ENCODE measurements at regions not wholly inside any gene's neighbourhood (a gene's known extent, or its start where the extent isn't known, plus 50 kb on each side); places are given as distances from the start of the nearest gene placed in this dataset.
"Not testable (repeated sequence)": the region's sequence is repeated elsewhere in the genome, so short reads cannot be mapped to it uniquely, and the experiment has no call there.

DNA sequence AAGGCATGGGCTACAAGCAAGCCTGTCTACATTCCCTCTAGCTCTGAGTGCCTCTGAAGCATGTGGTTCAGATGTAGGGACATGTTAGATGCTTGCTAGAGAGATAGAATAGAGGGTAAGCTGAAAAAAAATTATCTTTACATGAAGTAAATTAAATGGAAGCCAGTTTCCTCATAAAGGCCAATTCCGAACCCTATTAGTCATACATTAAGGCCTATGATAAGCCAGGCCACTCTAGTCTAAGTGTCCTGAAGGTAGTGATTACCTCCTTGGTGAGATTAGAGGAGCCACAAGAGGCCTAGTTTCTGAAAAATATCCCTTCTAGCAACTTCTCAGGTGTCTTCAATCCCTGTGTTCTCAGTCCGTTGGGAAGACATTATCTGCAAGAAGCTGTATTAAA, 72.4 kb upstream of the NPAS2 start:
- TF ChIP-seq SUZ12 (IDR thresholded peaks at IDR 0.05; ENCODE audit: extremely low read depth, insufficient read depth, insufficient read length) (no peak), YY1 (IDR thresholded peaks at IDR 0.05; ENCODE audit: insufficient read depth, insufficient read length) (no peak), ZNF274 (IDR thresholded peaks at IDR 0.05; ENCODE audit: low read depth, low read length) (no peak)
- H3K9ac ChIP-seq (ENCODE audit: insufficient read length, low read depth), result no peak overlapping the region
- no peak for DNase-seq (ENCODE audit: low read depth, low spot score)
- H3K9me3 ChIP-seq (ENCODE audit: insufficient read depth, low read length), result no peaks in the 10 kb centered on the region
- H3K4me1 ChIP-seq (ENCODE audit: insufficient read depth, insufficient read length), result no peaks in the 10 kb centered on the region
- H3K36me3 ChIP-seq (ENCODE audit: insufficient read depth, insufficient read length, low read length), result no peaks in the 10 kb centered on the region
- no peak overlapping the region for H3K4me3 ChIP-seq (ENCODE audit: insufficient read length, low read depth)
- no peaks in the 10 kb centered on the region for H3K27me3 ChIP-seq (ENCODE audit: insufficient read depth, insufficient read length)

DNA sequence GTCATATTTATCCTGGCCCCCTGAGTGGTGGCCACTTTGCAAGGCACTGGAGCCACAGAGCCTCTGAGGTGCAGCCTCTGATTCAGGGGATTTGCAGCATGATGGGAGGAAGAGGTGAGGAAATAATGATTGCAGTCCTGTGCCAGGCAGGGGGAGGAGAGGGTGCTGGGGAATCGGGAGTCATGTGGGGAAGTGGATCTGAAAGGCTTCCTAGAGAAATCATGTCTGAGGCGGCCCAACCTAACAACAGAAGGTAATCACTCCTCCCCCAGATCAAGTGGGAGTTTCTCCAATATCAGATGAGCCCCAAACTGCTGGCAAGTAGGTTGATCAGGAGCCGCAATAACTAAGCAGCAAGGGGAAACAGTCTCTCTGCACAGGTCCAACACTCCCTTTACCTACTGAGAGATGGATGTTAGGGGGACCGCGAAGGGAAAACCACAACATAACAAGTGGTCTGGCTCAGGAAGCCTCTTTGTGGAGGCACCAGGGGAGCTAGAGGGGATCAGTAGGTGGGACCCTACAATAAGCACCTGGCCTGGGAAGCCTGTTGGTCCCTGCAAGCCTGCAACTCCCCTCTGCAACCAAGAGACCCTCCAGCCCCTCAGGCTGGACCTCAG, 71.8 kb upstream of the NPAS2 start:
- H3K4me3 ChIP-seq (ENCODE audit: insufficient read length, low read depth), result no peak overlapping the region
- H3K4me1 ChIP-seq (ENCODE audit: insufficient read depth, insufficient read length), result no peaks in the 10 kb centered on the region
- H3K9ac ChIP-seq (ENCODE audit: insufficient read length, low read depth), result no peak overlapping the region
- H3K36me3 ChIP-seq (ENCODE audit: insufficient read depth, insufficient read length, low read length), result no peaks in the 10 kb centered on the region
- no peaks in the 10 kb centered on the region for H3K27me3 ChIP-seq (ENCODE audit: insufficient read depth, insufficient read length)
- no peak for TF ChIP-seq YY1 (IDR thresholded peaks at IDR 0.05; ENCODE audit: insufficient read depth, insufficient read length)
- no peak for TF ChIP-seq SUZ12 (IDR thresholded peaks at IDR 0.05; ENCODE audit: extremely low read depth, insufficient read depth, insufficient read length)
- TF ChIP-seq ZNF274 (IDR thresholded peaks at IDR 0.05; ENCODE audit: low read depth, low read length), result no peak
- DNase-seq (ENCODE audit: low read depth, low spot score), result no peak
- no peaks in the 10 kb centered on the region for H3K9me3 ChIP-seq (ENCODE audit: insufficient read depth, low read length)

DNA sequence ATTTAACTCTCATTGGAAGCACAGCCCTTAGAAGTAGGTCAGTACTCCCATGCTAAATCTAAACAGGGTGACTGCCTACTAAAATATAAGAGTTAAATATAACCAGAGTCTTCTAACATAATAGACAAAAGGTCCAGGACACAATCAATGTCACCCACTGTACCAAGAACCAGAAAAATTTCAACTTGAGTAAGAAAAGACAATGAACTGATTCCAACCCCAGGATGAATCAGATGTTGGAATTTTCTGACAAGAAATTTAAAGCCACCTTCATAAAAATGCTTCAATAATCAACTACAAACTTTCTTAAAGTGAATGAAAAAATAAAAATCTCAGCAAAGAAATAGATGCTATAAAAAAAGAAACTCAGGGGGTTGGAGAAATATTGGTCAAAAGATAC, 71.3 kb upstream of the NPAS2 start:
- H3K9ac ChIP-seq (ENCODE audit: insufficient read length, low read depth), result no peak overlapping the region
- no peaks in the 10 kb centered on the region for H3K9me3 ChIP-seq (ENCODE audit: insufficient read depth, low read length)
- no peak for DNase-seq (ENCODE audit: low read depth, low spot score)
- TF ChIP-seq SUZ12 (IDR thresholded peaks at IDR 0.05; ENCODE audit: extremely low read depth, insufficient read depth, insufficient read length) (no peak), YY1 (IDR thresholded peaks at IDR 0.05; ENCODE audit: insufficient read depth, insufficient read length) (no peak), ZNF274 (IDR thresholded peaks at IDR 0.05; ENCODE audit: low read depth, low read length) (no peak)
- no peaks in the 10 kb centered on the region for H3K4me1 ChIP-seq (ENCODE audit: insufficient read depth, insufficient read length)
- no peak overlapping the region for H3K4me3 ChIP-seq (ENCODE audit: insufficient read length, low read depth)
- no peaks in the 10 kb centered on the region for H3K27me3 ChIP-seq (ENCODE audit: insufficient read depth, insufficient read length)
- no peaks in the 10 kb centered on the region for H3K36me3 ChIP-seq (ENCODE audit: insufficient read depth, insufficient read length, low read length)

DNA sequence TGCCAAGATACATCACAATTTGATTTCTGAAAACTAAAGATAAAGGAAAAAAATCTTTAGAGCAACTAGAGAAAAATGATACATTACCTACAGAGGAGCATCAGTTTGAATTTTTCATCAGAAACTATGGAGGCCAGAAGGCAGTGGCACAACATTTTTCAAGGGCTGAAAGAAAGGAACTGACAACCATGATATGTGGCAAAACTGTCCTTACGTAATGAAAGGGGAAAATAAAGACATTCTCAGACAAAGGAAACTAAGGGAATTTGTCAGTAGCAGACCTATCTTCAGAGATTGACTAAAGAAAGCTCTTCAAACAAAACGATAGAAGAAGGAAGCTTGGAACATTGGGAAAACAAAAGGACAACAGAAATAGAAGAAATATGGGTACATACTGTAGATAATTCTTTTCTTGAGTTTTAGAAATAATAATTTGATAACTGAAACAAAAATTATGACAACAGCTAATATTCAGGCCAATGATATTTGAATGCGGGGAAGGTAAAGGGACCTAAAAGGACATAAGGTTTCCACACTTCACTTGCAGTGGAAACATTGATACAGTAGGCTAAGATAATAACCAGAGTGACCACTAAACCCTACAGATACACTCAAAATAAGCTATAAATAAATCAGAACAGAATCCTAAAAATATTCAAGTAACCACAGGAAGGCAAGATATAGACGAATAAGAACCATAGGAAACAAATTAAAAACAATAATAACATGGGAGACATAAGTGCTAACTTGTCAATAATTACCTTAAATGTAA, 70.0 kb upstream of the NPAS2 start:
- H3K9me3 ChIP-seq (ENCODE audit: insufficient read depth, low read length), result no peaks in the 10 kb centered on the region
- TF ChIP-seq SUZ12 (IDR thresholded peaks at IDR 0.05; ENCODE audit: extremely low read depth, insufficient read depth, insufficient read length) (no peak), YY1 (IDR thresholded peaks at IDR 0.05; ENCODE audit: insufficient read depth, insufficient read length) (no peak), ZNF274 (IDR thresholded peaks at IDR 0.05; ENCODE audit: low read depth, low read length) (no peak)
- no peaks in the 10 kb centered on the region for H3K36me3 ChIP-seq (ENCODE audit: insufficient read depth, insufficient read length, low read length)
- no peak overlapping the region for H3K4me3 ChIP-seq (ENCODE audit: insufficient read length, low read depth)
- H3K9ac ChIP-seq (ENCODE audit: insufficient read length, low read depth), result no peak overlapping the region
- no peaks in the 10 kb centered on the region for H3K4me1 ChIP-seq (ENCODE audit: insufficient read depth, insufficient read length)
- DNase-seq (ENCODE audit: low read depth, low spot score), result no peak
- no peaks in the 10 kb centered on the region for H3K27me3 ChIP-seq (ENCODE audit: insufficient read depth, insufficient read length)

DNA sequence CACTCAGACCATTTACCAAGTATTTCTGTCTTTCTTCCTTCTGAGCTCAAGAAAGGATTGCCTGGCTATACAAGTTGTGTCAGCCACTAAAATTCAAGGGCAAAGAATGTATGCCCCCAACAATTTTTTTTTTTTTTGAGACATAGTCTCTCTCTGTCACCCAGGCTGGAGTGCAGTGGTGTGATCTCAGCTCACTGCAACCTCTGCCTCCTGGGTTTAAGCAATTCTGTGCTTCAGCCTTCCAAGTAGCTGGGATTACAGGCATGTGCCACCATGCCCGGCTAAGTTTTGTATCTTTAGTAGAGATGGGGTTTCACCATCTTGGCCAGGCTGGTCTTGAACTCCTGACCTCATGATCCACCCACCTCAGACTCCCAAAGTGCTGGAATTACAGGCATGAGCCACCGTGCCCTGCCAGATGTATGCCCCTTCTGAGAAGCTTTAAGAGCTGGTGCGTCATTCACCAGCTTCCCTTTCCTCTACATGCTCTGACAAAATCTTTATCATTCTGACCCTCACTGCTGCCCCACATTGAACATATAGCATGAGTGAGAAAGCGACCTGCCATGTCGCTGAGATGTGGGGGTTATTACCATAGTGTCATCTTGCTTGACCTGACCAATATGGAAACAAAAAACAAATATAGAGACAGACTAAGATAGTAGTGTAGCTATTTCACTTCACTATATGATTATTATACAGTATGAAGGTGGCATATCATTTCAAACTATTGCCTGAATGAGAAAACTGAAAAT, 67.9 kb upstream of the NPAS2 start:
- not testable (repeated sequence) for H3K27me3 ChIP-seq (ENCODE audit: insufficient read depth, insufficient read length); DNase-seq (ENCODE audit: low read depth, low spot score); H3K4me3 ChIP-seq (ENCODE audit: insufficient read length, low read depth); H3K4me1 ChIP-seq (ENCODE audit: insufficient read depth, insufficient read length); H3K9ac ChIP-seq (ENCODE audit: insufficient read length, low read depth); H3K9me3 ChIP-seq (ENCODE audit: insufficient read depth, low read length); H3K36me3 ChIP-seq (ENCODE audit: insufficient read depth, insufficient read length, low read length)

DNA sequence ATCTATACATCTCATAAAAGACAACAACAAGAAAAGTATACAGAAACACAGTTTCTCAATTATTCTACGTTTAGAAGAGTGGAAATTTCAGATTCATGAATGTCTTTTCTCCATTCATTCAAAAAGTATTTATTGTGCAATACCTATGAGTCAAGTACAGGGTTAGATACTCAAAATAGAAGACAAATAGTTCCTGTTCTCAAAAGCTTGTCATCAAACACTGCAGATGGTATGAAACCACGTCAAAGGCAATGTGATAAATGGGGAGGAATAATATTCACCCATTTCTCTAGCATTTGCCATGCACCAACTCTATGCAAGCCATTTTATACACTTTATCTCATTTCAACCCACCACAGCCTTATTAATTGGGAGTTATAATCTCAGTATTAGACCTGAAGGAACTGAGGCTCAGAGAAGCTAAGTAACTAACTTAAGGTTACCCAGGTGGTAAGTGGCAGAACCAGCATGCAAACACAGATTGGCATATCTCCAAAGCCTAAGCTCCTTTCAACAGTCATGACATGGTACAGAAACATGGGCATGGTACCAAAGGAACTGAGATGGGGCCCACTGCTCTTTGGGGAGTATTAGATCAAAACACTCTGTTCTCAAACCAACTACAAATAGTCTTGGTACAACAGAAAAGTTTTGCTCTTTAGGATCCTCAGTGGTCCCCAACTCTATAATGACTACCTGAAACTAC, 67.2 kb upstream of the NPAS2 start:
- H3K27me3 ChIP-seq (ENCODE audit: insufficient read depth, insufficient read length), result no peaks in the 10 kb centered on the region
- no peaks in the 10 kb centered on the region for H3K9me3 ChIP-seq (ENCODE audit: insufficient read depth, low read length)
- no peak for DNase-seq (ENCODE audit: low read depth, low spot score)
- H3K4me1 ChIP-seq (ENCODE audit: insufficient read depth, insufficient read length), result no peaks in the 10 kb centered on the region
- no peak for TF ChIP-seq SUZ12 (IDR thresholded peaks at IDR 0.05; ENCODE audit: extremely low read depth, insufficient read depth, insufficient read length)
- TF ChIP-seq YY1 (IDR thresholded peaks at IDR 0.05; ENCODE audit: insufficient read depth, insufficient read length), result no peak
- no peak for TF ChIP-seq ZNF274 (IDR thresholded peaks at IDR 0.05; ENCODE audit: low read depth, low read length)
- H3K36me3 ChIP-seq (ENCODE audit: insufficient read depth, insufficient read length, low read length), result no peaks in the 10 kb centered on the region
- H3K4me3 ChIP-seq (ENCODE audit: insufficient read length, low read depth), result no peak overlapping the region
- no peak overlapping the region for H3K9ac ChIP-seq (ENCODE audit: insufficient read length, low read depth)

DNA sequence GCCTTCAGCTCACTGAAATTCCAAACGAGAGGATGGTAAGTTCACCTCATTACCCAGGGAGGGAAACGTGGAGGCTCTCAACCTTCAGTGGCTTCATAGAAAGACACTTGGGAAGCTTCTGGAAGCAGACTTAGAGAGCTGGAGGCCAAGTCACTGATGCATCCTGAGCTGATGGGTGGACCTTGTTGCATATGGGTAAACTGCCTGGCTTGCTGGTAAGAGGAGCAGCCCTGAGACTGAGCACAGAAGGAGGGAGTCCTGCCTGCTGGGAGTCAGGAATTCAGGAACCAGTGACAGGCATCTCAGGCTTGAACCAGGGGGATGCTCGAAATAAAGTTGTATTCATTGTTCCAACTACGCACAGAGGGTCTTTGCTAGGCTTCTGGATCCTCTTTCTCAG, 66.5 kb upstream of the NPAS2 start:
- H3K4me3 ChIP-seq (ENCODE audit: insufficient read length, low read depth), result no peak overlapping the region
- no peaks in the 10 kb centered on the region for H3K9me3 ChIP-seq (ENCODE audit: insufficient read depth, low read length)
- TF ChIP-seq ZNF274 (IDR thresholded peaks at IDR 0.05; ENCODE audit: low read depth, low read length) (no peak), SUZ12 (IDR thresholded peaks at IDR 0.05; ENCODE audit: extremely low read depth, insufficient read depth, insufficient read length) (no peak), YY1 (IDR thresholded peaks at IDR 0.05; ENCODE audit: insufficient read depth, insufficient read length) (no peak)
- no peak for DNase-seq (ENCODE audit: low read depth, low spot score)
- no peaks in the 10 kb centered on the region for H3K36me3 ChIP-seq (ENCODE audit: insufficient read depth, insufficient read length, low read length)
- no peaks in the 10 kb centered on the region for H3K4me1 ChIP-seq (ENCODE audit: insufficient read depth, insufficient read length)
- H3K27me3 ChIP-seq (ENCODE audit: insufficient read depth, insufficient read length), result no peaks in the 10 kb centered on the region
- no peak overlapping the region for H3K9ac ChIP-seq (ENCODE audit: insufficient read length, low read depth)

Measured in NT2/D1 (cell line).